Activated naive CD4-positive, alpha-beta T cell treated with anti-CD3 and anti-CD28 coated beads for 36 hours (primary cell): ENCODE measurements at regions not wholly inside any gene's neighbourhood (a gene's known extent, or its start where the extent isn't known, plus 50 kb on each side); places are given as distances from the start of the nearest gene placed in this dataset.
A peak's percentile ranks its signal among the peaks of the same experiment; 100 is the strongest.

Experiments used
- CTCF ChIA-PET: fragments of 350-600 bp; sonication (Branson Sonifier 250); formaldehyde crosslinking; loops from one replicate; lab custom pipeline; 2021; ENCODE audit warnings: antibody characterized with exemption; lab: Charles Lee
- DNase-seq: peaks from one replicate; pipeline ENCODE4 v3.0.0-alpha.2; 2020
- H3K27ac Mint-ChIP-seq: one replicate; pipeline ENCODE4 v1.8.0; 2021; ENCODE audit warnings: mild to moderate bottlenecking, mixed read lengths
- H3K27me3 Mint-ChIP-seq: one replicate; pipeline ENCODE4 v1.8.0; 2021; ENCODE audit warnings: low read depth, mixed read lengths
- H3K36me3 Mint-ChIP-seq: one replicate; pipeline ENCODE4 v1.8.0; 2021; ENCODE audit warnings: low read depth, mixed read lengths
- H3K4me1 Mint-ChIP-seq: one replicate; pipeline ENCODE4 v1.8.0; 2021; ENCODE audit warnings: low read depth, mixed read lengths
- H3K4me3 Mint-ChIP-seq: one replicate; pipeline ENCODE4 v1.8.0; 2021; ENCODE audit warnings: mild to moderate bottlenecking, moderate library complexity, mixed read lengths
- H3K9me3 Mint-ChIP-seq: one replicate; pipeline ENCODE4 v1.8.0; 2021; ENCODE audit warnings: mixed read lengths
- intact Hi-C: fragments of 100-400 bp; cut with micrococcal nuclease; formaldehyde crosslinking; loops from one replicate; pipeline ENCODE4 v1.15.1; 2023

DNA sequence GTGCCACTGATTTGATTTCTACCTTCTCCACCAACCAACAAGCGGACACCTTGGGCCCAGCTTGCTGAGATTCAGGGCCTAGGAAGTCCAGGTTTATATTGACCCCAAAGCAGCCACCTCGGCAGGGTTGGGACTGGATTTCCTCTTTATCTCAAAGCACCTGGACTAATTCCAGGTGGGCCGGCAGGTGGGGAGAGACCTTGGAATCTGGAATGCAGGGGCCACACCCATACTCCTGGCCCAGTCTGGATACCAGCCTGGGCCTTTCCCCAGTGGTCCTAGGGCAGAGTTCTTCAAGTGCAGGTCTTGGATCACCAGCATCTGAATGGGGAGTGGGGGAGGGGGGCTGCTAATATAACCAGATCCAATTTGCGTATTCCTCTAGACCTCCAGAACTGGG is 93.1 kb downstream of the PCDH1 start:
- Mint-ChIP-seq H3K4me3 (no peak overlapping the region), H3K36me3 (no peaks in the 10 kb centered on the region), H3K9me3 (no peaks in the 10 kb centered on the region), H3K4me1 (no peaks in the 10 kb centered on the region), H3K27ac (no peak overlapping the region), H3K27me3 (peaks cover 5% of the 10 kb centered on the region)
- intact Hi-C loops, result no loop called here
- CTCF ChIA-PET, result no interaction called here
- no peak for DNase-seq

DNA sequence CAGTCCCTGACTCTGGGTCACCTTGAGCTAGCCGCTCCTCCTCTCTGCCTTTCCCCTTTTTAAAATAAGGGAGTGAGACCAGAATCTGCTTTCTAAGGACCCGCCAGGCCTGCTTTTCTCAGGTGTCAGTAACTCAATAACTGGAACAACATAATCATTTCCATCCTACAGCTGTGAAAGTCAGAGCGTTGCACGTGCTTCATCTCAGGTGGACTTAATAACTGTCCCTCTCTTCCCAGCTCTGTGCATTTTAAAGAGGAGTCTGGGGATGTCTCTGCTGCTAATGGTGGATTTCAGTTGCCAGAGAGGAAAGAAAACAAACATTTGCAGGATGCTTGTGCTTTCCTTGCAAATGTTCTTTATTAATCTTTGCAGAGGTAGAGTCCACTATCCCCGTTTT is 93.7 kb downstream of the PCDH1 start:
- CTCF ChIA-PET, result no interaction called here
- no peaks in the 10 kb centered on the region for H3K36me3 Mint-ChIP-seq
- no peak overlapping the region for H3K27ac Mint-ChIP-seq
- no peak for DNase-seq
- H3K27me3 Mint-ChIP-seq, result peaks cover 5% of the 10 kb centered on the region
- intact Hi-C loops, result no loop called here
- H3K9me3 Mint-ChIP-seq, result no peaks in the 10 kb centered on the region
- H3K4me3 Mint-ChIP-seq, result no peak overlapping the region
- H3K4me1 Mint-ChIP-seq, result no peaks in the 10 kb centered on the region

DNA sequence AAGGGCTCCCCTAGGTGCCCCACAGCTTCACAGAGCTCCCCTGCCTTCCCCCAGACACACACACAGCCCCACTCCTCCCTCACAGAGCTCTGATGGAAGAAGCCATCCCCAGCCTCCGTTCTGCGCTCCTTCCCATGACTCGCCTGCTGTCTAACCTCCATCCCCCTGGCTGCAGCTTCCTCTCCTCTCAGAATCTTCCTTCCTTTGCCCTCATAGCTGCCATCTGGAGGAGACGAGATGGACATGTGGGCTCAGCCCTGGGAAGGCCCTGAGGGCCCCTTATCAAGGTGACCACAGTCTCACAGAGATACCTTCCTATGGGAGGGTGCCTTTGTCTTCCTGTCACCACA is 94.3 kb downstream of the PCDH1 start:
- no peak for DNase-seq
- no peaks in the 10 kb centered on the region for H3K4me1 Mint-ChIP-seq
- peaks cover 1% of the 10 kb centered on the region for H3K27me3 Mint-ChIP-seq
- H3K27ac Mint-ChIP-seq, result no peak overlapping the region
- CTCF ChIA-PET, result no interaction called here
- H3K4me3 Mint-ChIP-seq, result no peak overlapping the region
- intact Hi-C loops, result no loop called here
- no peaks in the 10 kb centered on the region for H3K36me3 Mint-ChIP-seq
- no peaks in the 10 kb centered on the region for H3K9me3 Mint-ChIP-seq

DNA sequence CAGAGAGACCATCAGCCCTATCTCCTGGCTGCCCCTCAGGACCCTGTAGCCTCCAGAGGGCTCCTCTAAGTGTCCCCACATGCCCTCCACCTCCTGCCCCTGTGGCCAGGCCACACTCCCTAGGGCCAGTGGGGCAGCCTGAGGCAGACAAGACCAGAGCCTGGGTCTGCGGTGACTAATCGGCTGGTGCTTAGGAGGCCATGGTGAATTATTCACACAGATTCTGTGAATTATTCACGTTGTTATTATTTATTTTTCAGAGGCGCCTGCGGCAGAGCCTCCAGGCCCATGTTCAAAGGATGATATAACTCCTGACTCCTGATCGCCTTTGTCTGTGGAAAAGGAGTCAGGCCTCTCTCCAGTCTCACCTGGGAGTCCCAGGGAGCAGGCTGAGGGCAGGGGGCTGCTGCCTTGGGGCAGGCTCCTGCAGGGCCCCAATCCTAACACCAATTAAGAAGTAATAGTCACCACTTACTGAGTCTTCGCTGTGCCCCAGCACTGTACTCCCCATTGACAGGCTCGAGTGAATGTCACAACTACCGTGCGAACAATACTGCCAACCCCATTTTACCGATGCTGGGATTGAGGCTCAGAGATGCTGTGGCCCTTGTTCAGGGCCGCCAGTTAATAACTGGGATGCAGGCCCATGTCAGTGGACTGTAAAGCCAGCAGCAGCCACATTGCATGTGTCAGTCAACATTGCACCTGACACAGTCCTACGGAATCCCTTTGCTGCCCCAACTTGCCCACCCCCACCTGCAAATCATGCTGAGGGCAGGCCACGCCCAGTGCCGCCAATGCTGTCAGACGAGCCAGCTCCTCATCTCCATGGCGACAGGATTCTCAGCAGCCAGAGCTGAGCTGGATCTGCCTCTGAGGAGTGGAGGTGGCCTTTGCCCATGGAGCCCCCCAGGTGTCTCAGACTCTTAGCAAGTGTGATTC is 94.9 kb downstream of the PCDH1 start:
- CTCF ChIA-PET, result no interaction called here
- H3K27me3 Mint-ChIP-seq, result no peaks in the 10 kb centered on the region
- intact Hi-C loops, result no loop called here
- no peak for DNase-seq
- no peak overlapping the region for H3K27ac Mint-ChIP-seq
- no peaks in the 10 kb centered on the region for H3K4me1 Mint-ChIP-seq
- no peak overlapping the region for H3K4me3 Mint-ChIP-seq
- H3K9me3 Mint-ChIP-seq, result no peaks in the 10 kb centered on the region
- no peaks in the 10 kb centered on the region for H3K36me3 Mint-ChIP-seq

DNA sequence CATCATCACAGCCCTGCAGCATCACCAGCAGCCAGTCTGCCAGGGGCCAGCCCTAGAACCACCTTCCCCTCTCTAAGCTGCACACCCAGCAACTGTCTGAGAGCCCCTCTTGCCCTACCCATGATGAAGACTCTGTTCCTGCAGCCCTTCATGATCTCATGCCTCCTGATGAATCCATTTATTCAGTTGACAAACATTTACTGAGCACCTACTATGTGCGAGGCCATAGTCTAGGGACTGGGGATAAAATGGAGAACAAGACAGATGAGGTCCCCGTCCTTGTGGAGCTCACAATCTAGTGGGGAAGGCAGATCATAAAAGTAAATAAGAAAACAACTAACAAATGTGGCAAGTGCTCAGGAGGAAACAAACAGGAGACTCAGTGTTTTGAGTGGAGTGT is 96.3 kb downstream of the PCDH1 start:
- no peak for DNase-seq
- CTCF ChIA-PET, result interaction anchor here (1.8 kb wide), 1 partner anchor 90 kb away, joined by 4 read pairs; no protein-coding TSS in a partner anchor
- H3K27me3 Mint-ChIP-seq, result no peaks in the 10 kb centered on the region
- intact Hi-C loops, result no loop called here
- no peaks in the 10 kb centered on the region for H3K4me1 Mint-ChIP-seq
- H3K27ac Mint-ChIP-seq, result no peak overlapping the region
- H3K36me3 Mint-ChIP-seq, result no peaks in the 10 kb centered on the region
- no peaks in the 10 kb centered on the region for H3K9me3 Mint-ChIP-seq
- no peak overlapping the region for H3K4me3 Mint-ChIP-seq

DNA sequence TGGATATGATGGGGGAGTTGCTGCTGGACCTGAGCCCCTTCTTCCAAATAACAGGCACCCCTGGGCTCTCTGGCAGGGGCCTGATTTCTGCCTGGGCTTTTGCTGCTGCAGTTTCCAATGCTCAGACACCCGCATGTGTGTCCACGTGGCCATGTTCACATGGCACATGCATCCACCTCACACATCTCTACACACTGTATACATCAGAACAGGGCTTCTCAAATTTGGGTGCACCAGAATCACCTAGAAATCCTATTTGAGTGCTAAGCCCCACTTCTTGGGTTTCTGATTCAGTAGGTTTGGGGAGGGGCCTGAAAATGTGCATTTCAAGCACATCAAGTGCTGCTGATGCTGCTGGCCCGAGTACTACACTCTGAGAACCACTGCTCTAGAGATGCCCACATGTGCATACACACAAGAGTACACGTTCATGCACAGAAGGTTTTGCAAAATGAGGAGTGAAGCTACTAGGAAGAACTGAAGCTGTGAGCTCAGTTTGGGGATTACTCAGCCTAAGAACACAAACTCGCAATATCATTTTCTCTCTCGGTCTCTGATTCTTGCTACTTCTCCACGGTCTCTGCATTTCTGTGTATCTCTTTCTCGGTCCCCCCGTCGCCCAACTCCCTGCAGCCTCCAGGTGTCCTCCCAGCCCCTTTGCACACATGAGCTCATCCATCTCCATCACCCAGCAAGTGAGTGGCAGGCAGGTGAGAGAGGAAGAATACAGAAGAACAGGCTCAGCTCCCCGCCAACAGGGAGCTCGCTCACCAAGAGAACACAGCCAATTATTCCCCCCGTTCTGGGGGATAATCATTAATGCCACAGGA is 97.0 kb downstream of the PCDH1 start:
- no peaks in the 10 kb centered on the region for H3K4me1 Mint-ChIP-seq
- no peak overlapping the region for H3K4me3 Mint-ChIP-seq

DNA sequence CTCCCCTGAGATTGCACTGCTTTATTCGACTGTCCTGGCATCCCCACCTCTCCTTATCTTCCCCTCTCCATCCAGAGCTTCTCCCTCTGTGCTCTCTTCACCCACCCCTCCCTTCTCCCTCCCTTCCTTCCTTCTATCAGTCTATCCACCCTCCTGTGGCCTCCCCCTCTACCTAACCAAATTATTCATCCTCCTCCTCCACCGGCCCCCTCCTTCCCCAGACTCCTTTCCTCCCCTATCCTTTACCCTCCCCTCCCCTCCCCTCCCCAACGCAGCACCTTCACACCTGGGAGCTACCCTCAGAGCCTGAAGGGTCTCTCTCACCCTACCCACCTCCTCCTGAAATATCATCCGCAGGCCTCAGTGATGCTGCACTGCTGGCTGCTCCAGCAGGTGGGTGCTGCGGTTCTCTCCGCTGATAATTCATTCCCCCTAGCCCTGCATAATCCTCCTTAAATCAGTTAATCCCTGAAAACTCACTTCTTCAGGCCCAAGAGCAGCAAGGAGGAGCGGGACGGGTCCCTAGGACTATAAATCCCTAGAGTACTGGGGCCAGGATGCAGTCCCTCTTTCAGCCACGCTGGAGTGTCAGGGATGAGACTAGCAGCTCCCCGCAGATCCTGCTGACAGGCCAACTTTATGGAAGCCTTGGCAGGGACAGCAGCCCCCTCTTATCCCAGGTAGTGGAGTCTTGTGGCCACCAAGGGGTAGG is 97.8 kb downstream of the PCDH1 start:
- Mint-ChIP-seq H3K4me3 (no peak overlapping the region), H3K36me3 (no peaks in the 10 kb centered on the region), H3K27me3 (no peaks in the 10 kb centered on the region), H3K4me1 (no peaks in the 10 kb centered on the region), H3K27ac (no peak overlapping the region), H3K9me3 (no peaks in the 10 kb centered on the region)
- no peak for DNase-seq
- intact Hi-C loops, result no loop called here
- CTCF ChIA-PET, result interaction anchor here (0.6 to 1.8 kb wide), 2 partner anchors 27 to 89 kb away, joined by 3 to 4 read pairs; no protein-coding TSS in a partner anchor

More for the DNA sequence above, 97.0 kb downstream of the PCDH1 start:
- no peak for DNase-seq
- intact Hi-C loops, result no loop called here
- no peak overlapping the region for H3K27ac Mint-ChIP-seq
- no peaks in the 10 kb centered on the region for H3K27me3 Mint-ChIP-seq
- no peaks in the 10 kb centered on the region for H3K36me3 Mint-ChIP-seq
- no peaks in the 10 kb centered on the region for H3K9me3 Mint-ChIP-seq
- CTCF ChIA-PET, result interaction anchor here (0.6 to 1.8 kb wide), 2 partner anchors 28 to 89 kb away, joined by 3 to 4 read pairs; no protein-coding TSS in a partner anchor

DNA sequence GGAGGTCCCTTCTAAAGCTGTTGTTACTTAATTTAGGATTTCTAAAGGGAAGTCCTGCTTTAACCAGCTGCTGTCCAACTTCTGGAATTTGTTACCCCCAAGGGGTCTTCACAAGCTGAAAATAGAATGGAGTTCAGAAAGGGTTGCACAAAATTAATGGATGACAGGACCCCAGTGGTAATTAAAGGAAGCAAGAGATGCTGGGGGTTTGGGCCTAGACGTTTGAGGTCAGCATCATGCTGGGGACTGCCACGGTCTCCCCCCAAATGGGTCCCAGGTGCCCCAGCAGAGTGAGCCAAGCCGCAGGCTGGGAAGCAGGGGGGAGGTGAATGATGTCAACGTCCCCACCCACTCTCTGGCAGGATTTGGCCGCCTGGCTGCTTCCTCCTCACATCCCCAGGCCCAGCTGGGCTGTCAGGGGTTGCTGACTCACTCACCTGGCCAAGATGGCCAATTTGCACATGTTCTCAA is 97.5 kb upstream of the ARAP3 start:
- peak; percentile 18 for DNase-seq
- Mint-ChIP-seq H3K27me3 (no peaks in the 10 kb centered on the region), H3K9me3 (no peaks in the 10 kb centered on the region), H3K36me3 (no peaks in the 10 kb centered on the region), H3K4me3 (no peak overlapping the region), H3K4me1 (no peaks in the 10 kb centered on the region), H3K27ac (no peak overlapping the region)
- intact Hi-C loops, result no loop called here
- CTCF ChIA-PET, result interaction anchor here (1.5 kb wide), 1 partner anchor 100 kb away, joined by 3 read pairs; no protein-coding TSS in a partner anchor

DNA sequence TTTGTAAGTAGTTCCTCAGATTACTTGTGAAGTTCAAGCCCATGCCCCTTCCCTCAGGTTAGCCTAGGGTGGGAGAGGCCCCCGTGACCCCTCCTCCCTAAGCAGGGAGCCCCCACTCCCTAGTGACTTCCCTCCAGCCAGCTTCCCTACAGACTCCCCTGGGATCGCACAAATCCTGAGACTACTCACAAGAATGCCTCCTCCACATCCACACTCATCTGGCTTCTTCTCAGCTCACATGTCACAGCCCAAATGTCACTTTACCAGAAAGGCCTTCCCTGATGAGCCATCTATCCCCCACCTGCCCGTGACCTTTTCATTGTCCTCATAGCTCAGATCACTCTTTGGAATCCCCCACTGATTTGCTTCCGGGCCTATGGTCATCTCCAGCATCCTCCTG is 96.7 kb upstream of the ARAP3 start:
- H3K9me3 Mint-ChIP-seq, result no peaks in the 10 kb centered on the region
- CTCF ChIA-PET, result interaction anchor here (1.5 kb wide), 1 partner anchor 101 kb away, joined by 3 read pairs; no protein-coding TSS in a partner anchor
- intact Hi-C loops, result no loop called here
- no peaks in the 10 kb centered on the region for H3K4me1 Mint-ChIP-seq
- no peaks in the 10 kb centered on the region for H3K36me3 Mint-ChIP-seq
- H3K27me3 Mint-ChIP-seq, result no peaks in the 10 kb centered on the region
- no peak for DNase-seq
- H3K4me3 Mint-ChIP-seq, result no peak overlapping the region
- H3K27ac Mint-ChIP-seq, result no peak overlapping the region

DNA sequence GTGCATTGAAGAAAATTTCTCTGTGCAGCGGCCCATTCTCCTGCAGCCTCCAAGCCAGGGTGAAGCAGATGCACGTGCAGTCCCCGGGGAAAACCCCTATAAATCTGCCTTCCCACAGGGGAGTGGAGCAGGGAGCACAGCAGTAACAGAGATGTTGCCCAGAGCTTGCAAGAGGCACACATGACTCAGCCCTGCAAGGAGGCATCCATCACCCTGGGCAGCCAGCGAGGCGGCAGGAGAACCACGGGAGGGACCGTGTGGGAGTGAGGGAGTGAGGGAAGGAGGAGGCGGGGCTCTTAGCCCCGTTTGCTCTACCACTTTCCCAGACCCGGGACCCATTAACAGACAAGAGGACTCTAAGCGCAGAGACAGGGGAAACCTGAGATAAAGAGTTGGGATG is 96.2 kb upstream of the ARAP3 start:
- no peaks in the 10 kb centered on the region for H3K9me3 Mint-ChIP-seq
- no peaks in the 10 kb centered on the region for H3K27me3 Mint-ChIP-seq
- H3K27ac Mint-ChIP-seq, result no peak overlapping the region
- CTCF ChIA-PET, result interaction anchor here (1.5 kb wide), 1 partner anchor 102 kb away, joined by 3 read pairs; no protein-coding TSS in a partner anchor
- no peaks in the 10 kb centered on the region for H3K4me1 Mint-ChIP-seq
- H3K4me3 Mint-ChIP-seq, result no peak overlapping the region
- intact Hi-C loops, result no loop called here
- peak; percentile 8 for DNase-seq
- H3K36me3 Mint-ChIP-seq, result no peaks in the 10 kb centered on the region

DNA sequence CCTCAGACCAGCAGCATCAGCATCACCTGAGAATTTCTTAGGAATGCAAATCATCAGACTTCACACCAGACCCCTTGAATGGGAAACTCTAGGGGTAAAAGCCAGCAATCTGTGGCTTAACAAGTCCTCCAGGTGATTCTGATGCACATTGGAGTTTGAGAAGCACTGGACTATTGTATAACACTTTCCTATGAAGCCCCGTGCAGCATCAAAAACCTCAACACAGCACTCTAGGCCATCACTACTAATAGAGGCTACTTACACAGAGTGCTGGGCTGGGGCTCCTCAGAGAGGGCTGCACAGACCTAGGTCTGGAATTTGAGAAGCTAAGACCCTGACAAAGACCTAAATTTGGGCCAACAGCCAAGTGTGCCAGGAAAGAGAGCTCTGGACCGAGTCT is 95.7 kb upstream of the ARAP3 start:
- H3K27me3 Mint-ChIP-seq, result no peaks in the 10 kb centered on the region
- H3K4me1 Mint-ChIP-seq, result no peaks in the 10 kb centered on the region
- intact Hi-C loops, result no loop called here
- H3K9me3 Mint-ChIP-seq, result no peaks in the 10 kb centered on the region
- no peaks in the 10 kb centered on the region for H3K36me3 Mint-ChIP-seq
- no peak for DNase-seq
- no peak overlapping the region for H3K4me3 Mint-ChIP-seq
- CTCF ChIA-PET, result no interaction called here
- H3K27ac Mint-ChIP-seq, result no peak overlapping the region

DNA sequence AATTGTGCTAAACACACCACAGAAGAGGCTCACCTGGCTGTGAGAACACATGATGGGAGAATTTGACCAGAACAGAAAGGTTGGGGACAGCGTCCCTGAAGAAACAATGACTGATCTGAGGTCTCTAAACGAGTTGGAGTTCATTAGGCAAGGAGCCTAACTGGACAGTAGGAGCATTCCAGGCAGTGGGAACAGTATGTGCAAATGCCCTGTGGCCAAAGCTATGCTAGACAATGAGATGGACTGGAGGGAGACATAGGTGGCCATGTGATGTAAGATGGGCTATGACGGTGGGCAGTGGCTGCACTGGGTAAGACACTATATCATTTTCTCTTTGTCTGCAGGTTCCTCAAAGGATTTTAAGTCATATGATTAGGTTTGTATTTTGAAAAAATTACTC is 95.1 kb upstream of the ARAP3 start:
- no peaks in the 10 kb centered on the region for H3K36me3 Mint-ChIP-seq
- no peak overlapping the region for H3K4me3 Mint-ChIP-seq
- intact Hi-C loops, result no loop called here
- no peaks in the 10 kb centered on the region for H3K27me3 Mint-ChIP-seq
- no peak for DNase-seq
- H3K9me3 Mint-ChIP-seq, result no peaks in the 10 kb centered on the region
- H3K27ac Mint-ChIP-seq, result no peak overlapping the region
- H3K4me1 Mint-ChIP-seq, result no peaks in the 10 kb centered on the region
- CTCF ChIA-PET, result no interaction called here
